ENCODE measurements at regions not wholly inside any gene's neighbourhood (a gene's known extent, or its start where the extent isn't known, plus 50 kb on each side); places are given as distances from the start of the nearest gene placed in this dataset.

DNA sequence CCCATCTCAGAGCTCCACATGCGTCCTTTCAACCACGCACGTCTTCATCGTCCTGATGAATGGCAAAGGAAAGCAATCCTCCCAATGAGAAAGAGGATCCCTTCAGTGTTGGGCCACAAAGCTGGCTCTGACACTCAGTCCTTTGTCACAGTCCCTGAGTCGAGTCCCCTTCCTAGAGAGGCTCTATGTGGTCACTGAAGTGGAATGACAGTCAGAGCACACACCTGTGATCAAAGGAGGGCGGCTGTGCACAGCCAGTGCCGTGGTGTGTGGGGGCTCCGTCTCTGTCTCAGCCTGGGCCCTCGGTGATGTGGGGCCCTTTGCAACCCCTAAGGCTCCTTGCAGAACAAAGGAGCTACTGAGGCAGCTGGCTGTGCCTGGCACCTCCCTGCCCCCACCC is 157.3 kb upstream of the APCDD1 start:
- TF ChIP-seq, protein P1, sequence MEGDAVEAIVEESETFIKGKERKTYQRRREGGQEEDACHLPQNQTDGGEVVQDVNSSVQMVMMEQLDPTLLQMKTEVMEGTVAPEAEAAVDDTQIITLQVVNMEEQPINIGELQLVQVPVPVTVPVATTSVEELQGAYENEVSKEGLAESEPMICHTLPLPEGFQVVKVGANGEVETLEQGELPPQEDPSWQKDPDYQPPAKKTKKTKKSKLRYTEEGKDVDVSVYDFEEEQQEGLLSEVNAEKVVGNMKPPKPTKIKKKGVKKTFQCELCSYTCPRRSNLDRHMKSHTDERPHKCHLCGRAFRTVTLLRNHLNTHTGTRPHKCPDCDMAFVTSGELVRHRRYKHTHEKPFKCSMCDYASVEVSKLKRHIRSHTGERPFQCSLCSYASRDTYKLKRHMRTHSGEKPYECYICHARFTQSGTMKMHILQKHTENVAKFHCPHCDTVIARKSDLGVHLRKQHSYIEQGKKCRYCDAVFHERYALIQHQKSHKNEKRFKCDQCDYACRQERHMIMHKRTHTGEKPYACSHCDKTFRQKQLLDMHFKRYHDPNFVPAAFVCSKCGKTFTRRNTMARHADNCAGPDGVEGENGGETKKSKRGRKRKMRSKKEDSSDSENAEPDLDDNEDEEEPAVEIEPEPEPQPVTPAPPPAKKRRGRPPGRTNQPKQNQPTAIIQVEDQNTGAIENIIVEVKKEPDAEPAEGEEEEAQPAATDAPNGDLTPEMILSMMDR (conservative IDR thresholded peaks at IDR 0.05; ENCODE audit: low read depth, low read length): no peak
- H3K4me3 ChIP-seq (ENCODE audit: low read length): no peak overlapping the region
- DNase-seq (ENCODE audit: low read depth): no peak

DNA sequence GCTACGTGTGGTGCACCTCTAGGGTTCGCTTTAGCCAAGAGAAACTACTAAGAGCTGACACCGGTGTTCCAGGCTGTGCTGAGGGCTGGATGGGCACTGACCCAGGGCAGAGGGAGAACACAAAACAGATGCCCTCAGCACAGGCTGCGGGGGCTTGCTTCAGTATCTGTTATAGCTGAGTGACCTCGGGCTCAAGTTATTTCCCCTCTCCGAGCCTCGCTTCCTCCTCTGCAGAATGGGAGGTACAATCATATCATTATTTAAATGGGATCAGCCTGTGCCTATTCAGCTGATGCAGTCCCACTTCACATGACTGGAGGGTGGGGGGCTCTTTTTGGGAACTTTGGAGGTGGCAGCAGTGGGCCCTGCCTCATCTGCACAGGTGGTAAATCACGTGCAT is 156.1 kb upstream of the APCDD1 start:
- H3K4me3 ChIP-seq (ENCODE audit: low read length): no peak overlapping the region
- TF ChIP-seq, protein P1 (conservative IDR thresholded peaks at IDR 0.05; ENCODE audit: low read depth, low read length): no peak
- no peak for DNase-seq (ENCODE audit: low read depth)

GRCh38 chr18:10299643-10300042 is 154.8 kb upstream of the APCDD1 start:
- TF ChIP-seq, protein P1 (conservative IDR thresholded peaks at IDR 0.05; ENCODE audit: low read depth, low read length): no peak
- H3K4me3 ChIP-seq (ENCODE audit: low read length): no peak overlapping the region
- DNase-seq (ENCODE audit: low read depth): no peak

- no peak for DNase-seq (ENCODE audit: low read depth)
- H3K4me3 ChIP-seq (ENCODE audit: low read length): no peak overlapping the region
- TF ChIP-seq, protein P1 (conservative IDR thresholded peaks at IDR 0.05; ENCODE audit: low read depth, low read length): no peak
These were observed 153.7 kb upstream of the APCDD1 start for GRCh38 chr18:10300739-10301138.

GRCh38 chr18:10301831-10302483 is 152.5 kb upstream of the APCDD1 start:
- TF ChIP-seq, protein P1 (conservative IDR thresholded peaks at IDR 0.05; ENCODE audit: low read depth, low read length): no peak
- DNase-seq (ENCODE audit: low read depth): no peak
- no peak overlapping the region for H3K4me3 ChIP-seq (ENCODE audit: low read length)

DNA sequence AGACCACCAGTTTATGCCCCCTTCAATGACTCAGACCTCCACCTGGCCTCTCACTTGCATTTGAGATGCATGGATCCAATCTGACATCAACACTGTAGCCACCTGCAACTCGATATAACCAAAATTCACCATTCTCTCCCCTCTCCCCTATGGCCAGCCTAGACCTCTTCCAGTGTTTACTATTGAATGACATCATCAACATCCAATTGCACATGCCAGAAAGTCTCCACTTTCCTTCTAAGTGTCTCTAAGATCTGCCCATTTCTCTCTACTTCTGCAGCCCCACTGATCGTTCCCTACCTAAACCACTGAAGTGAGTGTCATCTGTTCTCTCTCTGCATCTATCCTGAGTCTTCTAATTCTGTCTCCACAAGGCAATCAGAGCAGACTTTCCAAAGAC is 151.3 kb upstream of the APCDD1 start:
- TF ChIP-seq, protein P1 (conservative IDR thresholded peaks at IDR 0.05; ENCODE audit: low read depth, low read length): no peak
- DNase-seq (ENCODE audit: low read depth): no peak
- no peak overlapping the region for H3K4me3 ChIP-seq (ENCODE audit: low read length)

- TF ChIP-seq, protein P1 (conservative IDR thresholded peaks at IDR 0.05; ENCODE audit: low read depth, low read length): no peak
- no peak overlapping the region for H3K4me3 ChIP-seq (ENCODE audit: low read length)
- DNase-seq (ENCODE audit: low read depth): no peak
These were observed 149.6 kb upstream of the APCDD1 start for GRCh38 chr18:10304853-10305252.
